ENCODE measurements at regions not wholly inside any gene's neighbourhood (a gene's known extent, or its start where the extent isn't known, plus 50 kb on each side); places are given as distances from the start of the nearest gene placed in this dataset.

GRCh38 chr9:10930081-10930480 lies 317.3 kb upstream of the PTPRD start:
- H3K4me3 ChIP-seq (ENCODE audit: low read length), result no peak overlapping the region
- DNase-seq (ENCODE audit: low read depth, low spot score), result no peak

DNA sequence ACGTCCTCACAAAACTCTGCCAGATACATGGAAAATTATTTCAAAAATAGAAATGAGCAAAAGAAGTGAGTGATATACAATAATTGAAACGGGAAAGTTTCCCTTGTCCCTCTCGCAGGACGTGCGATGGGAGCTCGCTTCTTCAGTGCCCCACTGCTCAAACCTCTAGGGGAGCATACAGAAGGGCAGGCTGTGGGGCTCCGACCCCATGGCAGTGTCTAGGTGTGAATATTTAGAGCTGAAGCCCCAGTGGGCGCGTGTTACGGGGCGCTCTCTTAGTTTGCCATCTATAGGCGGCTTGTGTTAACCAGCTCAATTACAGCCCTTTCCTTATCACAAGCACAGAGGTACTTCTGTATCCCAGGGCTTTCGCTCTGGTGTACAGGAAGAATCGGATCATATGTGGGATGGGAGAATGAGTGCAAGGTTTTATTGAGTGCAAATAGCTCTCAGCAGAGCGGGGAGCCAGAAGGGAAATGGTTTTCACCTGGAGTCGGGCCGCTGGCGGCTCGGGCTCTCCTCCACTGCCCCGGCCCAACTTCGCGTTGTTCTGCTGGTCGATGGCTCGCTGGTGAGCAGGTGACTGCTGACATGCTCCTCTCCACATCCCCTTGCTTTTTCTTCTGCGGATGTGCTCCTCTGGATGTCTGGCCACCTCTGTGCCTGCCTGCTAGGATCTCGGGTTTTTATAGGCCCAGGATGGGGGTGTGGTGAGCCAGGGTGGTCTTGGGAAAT lies 334.0 kb upstream of the PTPRD start:
- no peak for DNase-seq (ENCODE audit: low read depth, low spot score)
- no peak overlapping the region for H3K4me3 ChIP-seq (ENCODE audit: low read length)

GRCh38 chr9:10957878-10958277 lies 345.1 kb upstream of the PTPRD start:
- DNase-seq (ENCODE audit: low read depth, low spot score), result no peak
- no peak overlapping the region for H3K4me3 ChIP-seq (ENCODE audit: low read length)

DNA sequence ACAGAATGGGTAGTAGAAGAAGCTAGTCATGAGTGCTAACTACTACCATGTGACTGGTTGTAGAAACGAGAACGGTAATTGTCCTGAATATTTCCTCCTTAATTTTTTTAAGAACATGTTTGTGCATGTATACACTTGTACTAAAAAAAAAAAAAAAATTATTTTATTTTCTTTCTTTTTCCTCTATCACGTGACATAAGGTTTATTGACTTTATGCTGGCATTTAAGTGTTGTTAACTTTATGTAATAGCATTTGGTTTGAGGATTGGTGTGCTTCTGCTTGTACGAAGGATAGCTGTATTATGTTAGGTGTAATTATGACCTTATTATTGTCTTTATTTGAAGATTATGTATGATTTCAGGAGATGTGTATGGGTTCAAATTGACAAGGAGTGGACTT lies 349.1 kb upstream of the PTPRD start:
- no peak for DNase-seq (ENCODE audit: low read depth, low spot score)
- no peak overlapping the region for H3K4me3 ChIP-seq (ENCODE audit: low read length)

GRCh38 chr9:10983251-10983650 lies 370.4 kb upstream of the PTPRD start:
- no peak for DNase-seq (ENCODE audit: low read depth, low spot score)
- no peak overlapping the region for H3K4me3 ChIP-seq (ENCODE audit: low read length)

DNA sequence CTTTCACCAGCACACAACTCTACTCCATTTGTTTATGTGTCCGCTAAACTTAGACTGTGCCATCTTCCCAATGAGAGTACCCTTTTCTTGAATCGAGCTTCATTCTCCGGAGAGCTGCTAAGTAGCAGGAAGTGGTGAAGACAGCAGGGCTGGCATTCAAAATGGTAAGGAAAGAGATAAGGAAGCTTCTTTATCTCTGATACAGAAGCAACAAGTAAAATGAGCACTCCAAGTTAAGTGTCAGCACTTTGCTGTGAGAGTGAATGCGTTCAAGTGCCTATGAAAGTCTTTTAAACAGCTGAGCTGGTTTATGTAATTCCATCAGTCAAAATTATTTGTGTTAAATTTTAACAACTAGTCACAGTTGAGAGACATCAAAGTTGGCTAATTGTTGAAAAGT lies 386.8 kb upstream of the PTPRD start:
- no peak overlapping the region for H3K4me3 ChIP-seq (ENCODE audit: low read length)
- DNase-seq (ENCODE audit: low read depth, low spot score), result no peak

DNA sequence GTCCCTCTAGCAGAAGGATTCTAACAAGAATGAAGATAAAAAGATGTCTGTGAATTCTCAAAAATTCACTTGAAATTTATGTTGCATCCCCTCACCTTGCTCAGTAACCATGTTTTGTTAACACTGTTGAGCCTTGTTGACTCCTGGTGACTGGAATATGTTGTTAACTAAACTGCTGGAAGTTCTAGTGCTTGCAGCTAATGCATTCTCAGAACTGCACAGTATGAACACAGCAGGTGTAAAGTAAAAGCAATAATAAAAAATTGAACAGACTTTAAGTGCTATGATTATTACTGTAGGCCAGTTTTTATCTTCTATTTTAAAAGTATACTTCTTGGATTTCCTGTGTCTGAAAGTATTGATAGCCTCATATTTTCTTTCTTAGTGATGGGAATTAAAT lies 388.7 kb upstream of the PTPRD start:
- DNase-seq (ENCODE audit: low read depth, low spot score), result no peak

DNA sequence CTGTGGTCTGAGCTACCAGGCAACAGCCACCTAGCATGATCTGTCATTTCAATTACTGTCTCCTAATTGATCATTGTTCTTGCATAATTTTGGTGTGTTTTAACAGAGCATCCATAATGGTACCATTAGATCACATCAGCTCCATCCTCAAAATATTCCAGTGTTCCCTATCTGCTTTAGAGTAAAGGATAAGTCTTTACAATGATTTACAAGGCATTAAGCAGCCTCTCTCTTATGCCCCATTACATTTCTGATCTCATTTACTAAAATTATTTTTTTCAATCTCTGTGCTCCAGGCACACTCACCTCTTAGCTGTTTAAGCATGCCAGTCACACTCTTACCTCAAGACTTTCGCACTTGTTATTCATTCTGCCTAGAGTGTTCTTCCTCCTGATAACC lies 389.9 kb upstream of the PTPRD start:
- DNase-seq (ENCODE audit: low read depth, low spot score), result no peak

More for the DNA sequence above, 388.7 kb upstream of the PTPRD start:
- H3K4me3 ChIP-seq (ENCODE audit: low read length), result no peak overlapping the region

DNA sequence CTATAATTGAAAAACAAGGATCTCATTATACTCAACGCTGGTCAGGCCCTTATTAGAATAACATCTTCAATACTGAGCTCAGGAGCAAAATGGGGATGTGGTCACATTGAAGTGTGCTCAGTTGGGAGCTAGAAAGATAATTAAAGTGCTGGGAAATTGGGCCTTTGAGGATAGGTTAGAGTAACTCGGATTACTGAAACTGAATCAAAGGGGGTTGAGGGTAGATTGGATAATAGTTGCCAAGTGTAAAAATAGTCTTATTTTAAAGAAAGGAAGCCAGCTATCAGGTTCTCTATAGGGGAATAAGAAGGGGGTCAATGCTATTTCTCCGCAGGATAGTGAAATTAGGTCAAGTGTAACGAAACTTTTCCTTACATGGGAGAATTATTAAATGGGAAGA lies 391.0 kb upstream of the PTPRD start:
- no peak for DNase-seq (ENCODE audit: low read depth, low spot score)

More for the DNA sequence above, 389.9 kb upstream of the PTPRD start:
- H3K4me3 ChIP-seq (ENCODE audit: low read length), result no peak overlapping the region

GRCh38 chr9:11011696-11012095 lies 398.9 kb upstream of the PTPRD start:
- no peak overlapping the region for H3K4me3 ChIP-seq (ENCODE audit: low read length)
- no peak for DNase-seq (ENCODE audit: low read depth, low spot score)

More for the DNA sequence above, 391.0 kb upstream of the PTPRD start:
- no peak overlapping the region for H3K4me3 ChIP-seq (ENCODE audit: low read length)

DNA sequence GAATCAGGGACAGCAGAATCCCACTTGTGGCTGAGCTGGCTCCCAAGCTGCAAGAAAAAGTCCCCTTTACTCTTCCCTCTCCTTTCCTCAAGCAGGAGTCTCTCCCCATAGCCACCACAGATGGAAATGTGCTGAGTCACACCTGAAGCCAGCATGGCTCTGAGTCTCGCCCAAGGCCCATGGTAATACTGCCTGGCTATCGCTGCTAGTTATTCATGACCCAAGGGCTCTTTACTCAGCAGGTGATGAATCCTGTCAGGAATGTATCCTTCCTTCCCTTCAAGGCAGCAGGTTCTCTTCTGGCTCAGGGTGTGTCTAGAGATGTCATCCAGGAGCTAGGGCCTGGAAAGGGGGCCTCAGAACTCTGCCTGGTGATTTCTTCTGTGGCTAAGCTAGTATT lies 403.3 kb upstream of the PTPRD start:
- DNase-seq (ENCODE audit: low read depth, low spot score), result no peak
- no peak overlapping the region for H3K4me3 ChIP-seq (ENCODE audit: low read length)

DNA sequence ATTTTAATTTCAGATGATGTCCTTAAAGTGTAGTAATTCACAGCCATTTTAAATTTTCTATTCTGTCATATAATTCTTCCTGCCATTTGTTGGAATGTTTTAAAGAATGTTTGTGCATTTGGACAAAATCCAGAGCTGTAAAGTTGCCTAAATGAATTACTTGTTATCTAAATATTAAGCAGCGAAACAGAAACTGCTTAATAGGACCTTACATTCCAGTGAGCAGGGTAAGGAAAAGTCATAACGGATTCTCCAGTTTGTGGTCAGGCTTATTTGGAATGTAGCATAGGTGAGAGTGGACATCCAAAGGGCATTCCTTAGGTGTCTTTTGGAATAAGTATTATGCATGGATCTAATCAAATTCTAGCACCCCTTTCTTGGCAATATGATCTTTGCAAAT lies 410.4 kb upstream of the PTPRD start:
- DNase-seq (ENCODE audit: low read depth, low spot score), result no peak

DNA sequence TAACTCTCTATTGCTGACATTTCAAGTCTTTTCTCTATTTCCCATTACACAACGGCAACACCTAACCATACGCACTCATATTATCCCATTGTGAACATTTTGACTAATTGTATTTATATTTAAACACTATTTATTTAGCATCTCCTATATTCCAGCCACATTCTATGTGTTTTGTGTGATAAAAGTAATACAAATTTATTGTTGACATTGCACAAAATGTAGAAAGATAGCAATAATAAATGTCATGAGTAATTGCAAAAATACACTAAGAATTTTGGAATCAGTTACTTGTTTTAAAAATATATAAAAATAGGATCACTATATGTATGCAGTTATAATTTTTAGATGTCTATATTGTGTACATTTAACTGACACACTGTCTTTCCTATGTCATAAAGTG lies 413.0 kb upstream of the PTPRD start:
- DNase-seq (ENCODE audit: low read depth, low spot score), result no peak
- H3K4me3 ChIP-seq (ENCODE audit: low read length), result no peak overlapping the region

More for the DNA sequence above, 410.4 kb upstream of the PTPRD start:
- no peak overlapping the region for H3K4me3 ChIP-seq (ENCODE audit: low read length)

GRCh38 chr9:11038366-11038765 lies 425.6 kb upstream of the PTPRD start:
- H3K4me3 ChIP-seq (ENCODE audit: low read length), result no peak overlapping the region
- DNase-seq (ENCODE audit: low read depth, low spot score), result no peak

DNA sequence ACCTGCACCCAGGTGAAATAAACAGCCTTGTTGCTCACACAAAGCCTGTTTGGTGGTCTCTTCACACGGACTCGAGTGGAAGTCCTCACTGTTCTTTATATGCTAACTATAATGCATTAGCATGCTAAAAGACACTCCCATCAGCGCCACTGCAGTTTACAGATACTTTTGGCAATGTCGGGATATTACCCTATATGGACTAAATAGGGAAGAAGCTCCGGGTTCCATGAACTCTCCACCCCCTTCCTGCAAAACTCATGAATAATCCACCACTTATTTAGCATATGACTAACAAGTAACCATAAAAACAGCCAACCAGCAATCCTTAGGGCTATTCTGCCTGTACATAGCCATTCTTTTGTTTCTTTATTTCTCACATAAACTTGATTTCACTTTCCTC lies 426.2 kb upstream of the PTPRD start:
- no peak for DNase-seq (ENCODE audit: low read depth, low spot score)
- H3K4me3 ChIP-seq (ENCODE audit: low read length), result no peak overlapping the region

- H3K4me3 ChIP-seq (ENCODE audit: low read length), result no peak overlapping the region
- no peak for DNase-seq (ENCODE audit: low read depth, low spot score)
These were observed 432.8 kb upstream of the PTPRD start for GRCh38 chr9:11045589-11045988.

DNA sequence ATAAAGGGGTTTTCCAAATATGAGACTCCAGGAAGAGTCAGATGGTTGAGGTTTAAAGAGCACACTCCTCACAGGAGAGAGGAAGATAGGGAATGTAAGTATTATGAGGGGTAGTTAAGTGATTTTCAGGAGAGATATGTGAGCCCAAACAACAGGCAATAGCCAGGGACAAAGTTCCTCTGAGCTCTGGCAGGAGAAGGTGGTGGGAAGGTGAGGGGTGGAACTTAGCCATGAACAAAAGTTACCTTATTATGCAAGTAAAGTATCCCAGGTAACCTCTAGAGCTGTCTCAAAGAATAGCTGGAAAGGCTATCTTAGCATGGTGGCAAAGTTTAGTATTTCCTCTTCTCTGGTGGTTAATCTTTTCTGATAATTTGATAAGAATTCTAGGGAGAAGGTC lies 450.5 kb upstream of the PTPRD start:
- no peak overlapping the region for H3K4me3 ChIP-seq (ENCODE audit: low read length)

GRCh38 chr9:11064909-11065308 lies 452.1 kb upstream of the PTPRD start:
- H3K4me3 ChIP-seq (ENCODE audit: low read length), result no peak overlapping the region
- DNase-seq (ENCODE audit: low read depth, low spot score), result peak; percentile 12

More for the DNA sequence above, 450.5 kb upstream of the PTPRD start:
- DNase-seq (ENCODE audit: low read depth, low spot score), result no peak

- no peak for DNase-seq (ENCODE audit: low read depth, low spot score)
- H3K4me3 ChIP-seq (ENCODE audit: low read length), result no peak overlapping the region
These were observed 459.4 kb upstream of the PTPRD start for GRCh38 chr9:11072176-11072575.

GRCh38 chr9:11086561-11086960 lies 473.8 kb upstream of the PTPRD start:
- no peak for DNase-seq (ENCODE audit: low read depth, low spot score)
- H3K4me3 ChIP-seq (ENCODE audit: low read length), result no peak overlapping the region

DNA sequence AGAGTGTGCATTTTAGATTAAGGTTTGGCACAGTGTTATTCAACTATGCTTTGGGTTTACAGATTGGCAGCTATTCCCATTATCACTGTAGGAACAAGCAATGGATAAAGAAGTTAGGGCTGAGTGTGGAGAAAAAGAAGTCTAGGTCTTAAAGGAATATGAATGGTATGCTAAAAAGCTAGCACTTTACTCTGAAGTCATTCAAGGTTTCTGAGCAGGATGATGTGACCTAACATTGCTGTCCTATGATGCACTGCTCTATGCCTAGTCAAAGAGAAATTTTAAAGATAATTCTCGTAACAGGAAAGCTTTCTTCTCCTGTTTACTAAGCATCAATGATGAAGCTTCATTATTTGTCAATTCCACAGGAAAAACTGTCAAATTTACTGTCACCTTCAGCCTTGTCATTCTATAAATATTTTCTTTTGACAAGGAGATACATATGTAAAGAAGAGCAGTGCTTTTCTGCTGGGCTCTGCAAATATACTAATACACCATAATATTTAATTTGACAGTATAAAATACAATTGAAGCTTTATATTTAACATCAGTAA lies 476.1 kb upstream of the PTPRD start:
- no peak overlapping the region for H3K4me3 ChIP-seq (ENCODE audit: low read length)
- no peak for DNase-seq (ENCODE audit: low read depth, low spot score)

All from Jurkat, Clone E6-1 (cell line).